OCI-LY7 (cell line): ENCODE measurements at regions not wholly inside any gene's neighbourhood (a gene's known extent, or its start where the extent isn't known, plus 50 kb on each side); places are given as distances from the start of the nearest gene placed in this dataset.

Experiments used
- BruUV-seq: library from RNA; stranded (reverse); fragments of 400-500 nt; replicated peaks from 2 replicates; lab custom pipeline; 2021; lab: Mats Ljungman, UMichigan
- CTCF ChIA-PET: fragments of 300-600 bp; sonication (Branson Sonifier 250); formaldehyde crosslinking; loops from one replicate; lab custom pipeline; 2022; ENCODE audit warnings: antibody characterized with exemption; ENCODE audit not compliant: unreplicated experiment; lab: Charles Lee
- POLR2A ChIA-PET: fragments of 300-600 bp; sonication (Branson Sonifier 250); formaldehyde crosslinking; loops from one replicate; lab custom pipeline; 2022; ENCODE audit warnings: antibody characterized with exemption; lab: Charles Lee
- DNase-seq: peaks from one replicate; pipeline ENCODE4 v3.0.0-alpha.2; 2015; ENCODE audit warnings: low spot score
- H2AFZ ChIP-seq: fragments of 200-600 bp; sonication (generic), shearing (Covaris generic); 2 replicates; pipeline ENCODE4 v1.6.1; 2014; ENCODE audit warnings: mild to moderate bottlenecking, antibody characterized with exemption, low read length, moderate library complexity
- H3K27ac ChIP-seq: fragments of 200-600 bp; sonication (generic); 2 replicates; pipeline ENCODE4 v1.5.1; 2014; ENCODE audit warnings: mixed run types, low read depth, mild to moderate bottlenecking, moderate library complexity, low read length, inconsistent platforms; ENCODE audit not compliant: poor library complexity, severe bottlenecking
- H3K36me3 ChIP-seq: fragments of 200-600 bp; sonication (generic); 2 replicates; pipeline ENCODE4 v1.6.1; 2014; ENCODE audit warnings: mild to moderate bottlenecking, antibody characterized with exemption, low read length, moderate library complexity, mixed read lengths; ENCODE audit not compliant: insufficient read depth
- H3K4me1 ChIP-seq: fragments of 200-600 bp; sonication (generic); 2 replicates; pipeline ENCODE4 v1.5.1; 2014; ENCODE audit warnings: mild to moderate bottlenecking, low read length; ENCODE audit not compliant: insufficient read depth, poor library complexity, severe bottlenecking
- H3K4me2 ChIP-seq: fragments of 200-600 bp; sonication (generic); 2 replicates; pipeline ENCODE4 v1.6.1; 2014; ENCODE audit warnings: mild to moderate bottlenecking, low read length
- H3K4me3 ChIP-seq: fragments of 200-600 bp; sonication (generic); 2 replicates; pipeline ENCODE4 v1.5.1; 2014; ENCODE audit warnings: mild to moderate bottlenecking, low read depth, low read length; ENCODE audit not compliant: poor library complexity, severe bottlenecking
- H3K79me2 ChIP-seq: fragments of 200-600 bp; sonication (generic); 2 replicates; pipeline ENCODE4 v1.6.1; 2016; ENCODE audit warnings: low read depth, mild to moderate bottlenecking, low read length, moderate library complexity, mixed read lengths; ENCODE audit not compliant: insufficient read depth
- H3K9me2 ChIP-seq: fragments of 200-600 bp; sonication (generic); 2 replicates; pipeline ENCODE4 v1.6.1; 2016; ENCODE audit warnings: mild to moderate bottlenecking, low read length, mixed read lengths; ENCODE audit not compliant: insufficient read depth
- H3K9me3 ChIP-seq: fragments of 200-600 bp; sonication (generic); 2 replicates; pipeline ENCODE4 v1.6.1; 2014; ENCODE audit warnings: mild to moderate bottlenecking, mixed run types, low read length, mixed read lengths
- H4K20me1 ChIP-seq: fragments of 200-600 bp; sonication (generic); 2 replicates; pipeline ENCODE4 v1.6.1; 2014; ENCODE audit warnings: mild to moderate bottlenecking, antibody characterized with exemption, low read length, moderate library complexity, mixed read lengths; ENCODE audit not compliant: insufficient read depth
- CTCF ChIP-seq: fragments of 200-600 bp; sonication (generic); conservative IDR thresholded peaks from 2 replicates; pipeline ENCODE4 v1.5.1; 2014; ENCODE audit warnings: mild to moderate bottlenecking, antibody characterized with exemption, low read length, moderate library complexity, mixed read lengths
- EZH2phosphoT487 ChIP-seq: fragments of 200-600 bp; sonication (generic); IDR thresholded peaks from 2 replicates; pipeline ENCODE4 v1.6.1; 2018; ENCODE audit warnings: low read depth, borderline replicate concordance, mild to moderate bottlenecking, mixed run types, antibody characterized with exemption, low read length, moderate library complexity, mixed read lengths
- intact Hi-C: fragments of 100-400 bp; cut with micrococcal nuclease; formaldehyde crosslinking; loops from one replicate; pipeline ENCODE4 v1.10.0; 2022; ENCODE audit not compliant: unreplicated experiment

- ChIA-PET POLR2A (no interaction called here), CTCF (no interaction called here)
- Histone ChIP-seq H3K4me1 (no peaks in the 10 kb centered on the region), H3K36me3 (no peaks in the 10 kb centered on the region), H3K9me2 (no peaks in the 10 kb centered on the region), H3K79me2 (no peaks in the 10 kb centered on the region), H3K9me3 (no peaks in the 10 kb centered on the region), H3K27ac (no peak overlapping the region), H4K20me1 (no peaks in the 10 kb centered on the region), H3K4me3 (no peak overlapping the region), H2AFZ (no peak overlapping the region), H3K4me2 (no peak overlapping the region)
- no peak for DNase-seq
- intact Hi-C loops: no loop called here
- BruUV-seq: no TSS peak
- TF ChIP-seq EZH2phosphoT487: no peak
- TF ChIP-seq CTCF: no peak
Observed at GRCh38 chr2:64349131-64349530, 104.8 kb upstream of the LGALSL start.

- Histone ChIP-seq H3K4me1 (no peaks in the 10 kb centered on the region), H3K9me2 (no peaks in the 10 kb centered on the region), H3K27ac (no peak overlapping the region), H3K9me3 (no peaks in the 10 kb centered on the region), H3K4me3 (no peak overlapping the region), H2AFZ (no peak overlapping the region), H4K20me1 (no peaks in the 10 kb centered on the region), H3K4me2 (no peak overlapping the region), H3K79me2 (no peaks in the 10 kb centered on the region), H3K36me3 (no peaks in the 10 kb centered on the region)
- intact Hi-C loops: no loop called here
- CTCF ChIA-PET: no interaction called here
- no peak for DNase-seq
- TF ChIP-seq CTCF (no peak), EZH2phosphoT487 (no peak)
- BruUV-seq: no TSS peak
- POLR2A ChIA-PET: no interaction called here
Observed at GRCh38 chr2:64350996-64351395, 103.0 kb upstream of the LGALSL start.

GRCh38 chr2:64352292-64352691 is 101.7 kb upstream of the LGALSL start:
- Histone ChIP-seq H3K4me3 (no peak overlapping the region), H3K4me1 (no peaks in the 10 kb centered on the region), H3K9me3 (no peaks in the 10 kb centered on the region), H3K79me2 (no peaks in the 10 kb centered on the region), H3K4me2 (no peak overlapping the region), H3K36me3 (no peaks in the 10 kb centered on the region), H2AFZ (no peak overlapping the region), H3K9me2 (no peaks in the 10 kb centered on the region), H3K27ac (no peak overlapping the region), H4K20me1 (no peaks in the 10 kb centered on the region)
- POLR2A ChIA-PET: no interaction called here
- intact Hi-C loops: no loop called here
- no TSS peak for BruUV-seq
- CTCF ChIA-PET: no interaction called here
- TF ChIP-seq EZH2phosphoT487 (no peak), CTCF (no peak)
- no peak for DNase-seq
